ENCODE measurements at regions not wholly inside any gene's neighbourhood (a gene's known extent, or its start where the extent isn't known, plus 50 kb on each side); places are given as distances from the start of the nearest gene placed in this dataset.

DNA sequence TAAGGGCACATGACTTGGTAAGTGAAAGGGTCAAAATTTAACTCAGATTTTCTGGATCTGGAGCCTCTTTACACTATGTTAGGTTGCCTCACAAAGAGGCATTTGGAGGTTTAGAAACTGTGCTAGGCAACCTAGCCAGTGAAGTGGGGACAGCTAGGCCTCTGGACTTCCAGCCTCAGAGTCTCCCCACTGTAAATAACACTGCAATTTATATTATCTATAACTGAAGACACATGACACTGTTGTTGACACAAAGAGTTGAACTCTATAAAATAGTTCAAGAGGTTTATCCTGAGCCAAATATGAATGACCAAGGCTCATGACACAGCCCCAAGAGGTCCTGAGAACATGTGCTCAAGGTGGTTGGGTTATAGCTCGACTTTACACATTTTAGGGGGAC lies 74.9 kb upstream of the IQCM start:
- TF ChIP-seq, protein P1, sequence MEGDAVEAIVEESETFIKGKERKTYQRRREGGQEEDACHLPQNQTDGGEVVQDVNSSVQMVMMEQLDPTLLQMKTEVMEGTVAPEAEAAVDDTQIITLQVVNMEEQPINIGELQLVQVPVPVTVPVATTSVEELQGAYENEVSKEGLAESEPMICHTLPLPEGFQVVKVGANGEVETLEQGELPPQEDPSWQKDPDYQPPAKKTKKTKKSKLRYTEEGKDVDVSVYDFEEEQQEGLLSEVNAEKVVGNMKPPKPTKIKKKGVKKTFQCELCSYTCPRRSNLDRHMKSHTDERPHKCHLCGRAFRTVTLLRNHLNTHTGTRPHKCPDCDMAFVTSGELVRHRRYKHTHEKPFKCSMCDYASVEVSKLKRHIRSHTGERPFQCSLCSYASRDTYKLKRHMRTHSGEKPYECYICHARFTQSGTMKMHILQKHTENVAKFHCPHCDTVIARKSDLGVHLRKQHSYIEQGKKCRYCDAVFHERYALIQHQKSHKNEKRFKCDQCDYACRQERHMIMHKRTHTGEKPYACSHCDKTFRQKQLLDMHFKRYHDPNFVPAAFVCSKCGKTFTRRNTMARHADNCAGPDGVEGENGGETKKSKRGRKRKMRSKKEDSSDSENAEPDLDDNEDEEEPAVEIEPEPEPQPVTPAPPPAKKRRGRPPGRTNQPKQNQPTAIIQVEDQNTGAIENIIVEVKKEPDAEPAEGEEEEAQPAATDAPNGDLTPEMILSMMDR (IDR thresholded peaks at IDR 0.05), result no peak
- TF ChIP-seq POLR2A (IDR thresholded peaks at IDR 0.05) (no peak), POLR2AphosphoS5 (IDR thresholded peaks at IDR 0.05; ENCODE audit: insufficient read depth in 1 of 2, low read depth in 1 of 2) (no peak)
